ENCODE measurements at regions not wholly inside any gene's neighbourhood (a gene's known extent, or its start where the extent isn't known, plus 50 kb on each side); places are given as distances from the start of the nearest gene placed in this dataset.

GRCh38 chr7:118298771-118299170 lies 74.3 kb downstream of the ANKRD7 start:
- Histone ChIP-seq H3K4me2 (ENCODE audit: low read length, poor library complexity, severe bottlenecking) (no peak overlapping the region), H2BK15ac (ENCODE audit: low read depth, poor library complexity, severe bottlenecking) (no peak overlapping the region), H3K14ac (ENCODE audit: low read length in 2 of 2) (no peak overlapping the region), H4K91ac (ENCODE audit: low read length) (no peak overlapping the region), H3K27me3 (ENCODE audit: control insufficient read depth in 1 of 2, insufficient read depth in 1 of 2, low read length in 2 of 2) (no peaks in the 10 kb centered on the region), H3K79me1 (replicated peaks; ENCODE audit: low read length, poor library complexity, severe bottlenecking) (no peaks in the 10 kb centered on the region), H2AFZ (ENCODE audit: low read depth, low read length) (no peak overlapping the region), H3K4me3 (ENCODE audit: insufficient read depth in 1 of 2, low read depth in 1 of 2, low read length in 2 of 2) (no peak overlapping the region), H3K36me3 (ENCODE audit: control insufficient read depth in 1 of 2, insufficient read depth in 2 of 2, low read depth in 1 of 2, low read length in 2 of 2) (no peaks in the 10 kb centered on the region), H3K18ac (ENCODE audit: low read depth in 1 of 2, low read length in 2 of 2) (no peak overlapping the region), H4K8ac (ENCODE audit: low read length) (no peak overlapping the region), H2AK5ac (ENCODE audit: low read length, severe bottlenecking) (no peak overlapping the region), H3K4me1 (ENCODE audit: control insufficient read depth, insufficient read depth, low read depth, low read length) (no peaks in the 10 kb centered on the region), H2BK12ac (ENCODE audit: low read length in 2 of 2) (no peak overlapping the region), H3K4ac (ENCODE audit: low read depth in 1 of 2, low read length in 2 of 2) (no peak overlapping the region), H3K27ac (ENCODE audit: low read length, poor library complexity, severe bottlenecking) (no peak overlapping the region), H2BK5ac (ENCODE audit: low read depth, low read length, poor library complexity, severe bottlenecking) (no peak overlapping the region), H3K9me3 (ENCODE audit: control insufficient read depth, low read length) (no peaks in the 10 kb centered on the region), H2BK120ac (ENCODE audit: low read depth, low read length) (no peak overlapping the region), H3K23ac (ENCODE audit: low read length in 2 of 2) (no peak overlapping the region), H3K9ac (ENCODE audit: low read length) (no peak overlapping the region)
- no peak for DNase-seq

- Histone ChIP-seq H3K4me3 (ENCODE audit: insufficient read depth in 1 of 2, low read depth in 1 of 2, low read length in 2 of 2) (no peak overlapping the region), H3K14ac (ENCODE audit: low read length in 2 of 2) (no peak overlapping the region), H3K4me1 (ENCODE audit: control insufficient read depth, insufficient read depth, low read depth, low read length) (no peaks in the 10 kb centered on the region), H2BK5ac (ENCODE audit: low read depth, low read length, poor library complexity, severe bottlenecking) (no peak overlapping the region), H3K27me3 (ENCODE audit: control insufficient read depth in 1 of 2, insufficient read depth in 1 of 2, low read length in 2 of 2) (no peaks in the 10 kb centered on the region), H2AFZ (ENCODE audit: low read depth, low read length) (no peak overlapping the region), H2BK15ac (ENCODE audit: low read depth, poor library complexity, severe bottlenecking) (no peak overlapping the region), H2BK12ac (ENCODE audit: low read length in 2 of 2) (no peak overlapping the region), H2AK5ac (ENCODE audit: low read length, severe bottlenecking) (no peak overlapping the region), H3K4ac (ENCODE audit: low read depth in 1 of 2, low read length in 2 of 2) (no peak overlapping the region), H3K9me3 (ENCODE audit: control insufficient read depth, low read length) (no peaks in the 10 kb centered on the region), H3K79me1 (replicated peaks; ENCODE audit: low read length, poor library complexity, severe bottlenecking) (no peaks in the 10 kb centered on the region), H3K27ac (ENCODE audit: low read length, poor library complexity, severe bottlenecking) (no peak overlapping the region), H4K8ac (ENCODE audit: low read length) (no peak overlapping the region), H3K23ac (ENCODE audit: low read length in 2 of 2) (no peak overlapping the region), H4K91ac (ENCODE audit: low read length) (no peak overlapping the region), H3K4me2 (ENCODE audit: low read length, poor library complexity, severe bottlenecking) (no peak overlapping the region), H3K36me3 (ENCODE audit: control insufficient read depth in 1 of 2, insufficient read depth in 2 of 2, low read depth in 1 of 2, low read length in 2 of 2) (no peaks in the 10 kb centered on the region), H3K9ac (ENCODE audit: low read length) (no peak overlapping the region), H2BK120ac (ENCODE audit: low read depth, low read length) (no peak overlapping the region), H3K18ac (ENCODE audit: low read depth in 1 of 2, low read length in 2 of 2) (no peak overlapping the region)
- no peak for DNase-seq
Observed at GRCh38 chr7:118300177-118300576, 75.7 kb downstream of the ANKRD7 start.

- DNase-seq, result no peak
- no peaks in the 10 kb centered on the region for H3K79me1 ChIP-seq (replicated peaks; ENCODE audit: low read length, poor library complexity, severe bottlenecking)
- no peak overlapping the region for H3K18ac ChIP-seq (ENCODE audit: low read depth in 1 of 2, low read length in 2 of 2)
- no peak overlapping the region for H4K91ac ChIP-seq (ENCODE audit: low read length)
- no CpG with 5 or more reads among the region's 2 CpGs for WGBS
- H3K4me2 ChIP-seq (ENCODE audit: low read length, poor library complexity, severe bottlenecking), result no peak overlapping the region
- no peaks in the 10 kb centered on the region for H3K9me3 ChIP-seq (ENCODE audit: control insufficient read depth, low read length)
- H2BK12ac ChIP-seq (ENCODE audit: low read length in 2 of 2), result no peak overlapping the region
- H3K4ac ChIP-seq (ENCODE audit: low read depth in 1 of 2, low read length in 2 of 2), result no peak overlapping the region
- no peak overlapping the region for H2BK5ac ChIP-seq (ENCODE audit: low read depth, low read length, poor library complexity, severe bottlenecking)
- peak overlapping the region in 1 of 2 experiments; percentile 11 for H3K14ac ChIP-seq (ENCODE audit: low read length in 2 of 2)
- no peak overlapping the region for H2BK120ac ChIP-seq (ENCODE audit: low read depth, low read length)
- no peak overlapping the region for H3K9ac ChIP-seq (ENCODE audit: low read length)
- no peak overlapping the region for H3K4me3 ChIP-seq (ENCODE audit: insufficient read depth in 1 of 2, low read depth in 1 of 2, low read length in 2 of 2)
- H3K36me3 ChIP-seq (ENCODE audit: control insufficient read depth in 1 of 2, insufficient read depth in 2 of 2, low read depth in 1 of 2, low read length in 2 of 2), result no peaks in the 10 kb centered on the region
- no peaks in the 10 kb centered on the region for H3K4me1 ChIP-seq (ENCODE audit: control insufficient read depth, insufficient read depth, low read depth, low read length)
- no peaks in the 10 kb centered on the region for H3K27me3 ChIP-seq (ENCODE audit: control insufficient read depth in 1 of 2, insufficient read depth in 1 of 2, low read length in 2 of 2)
- no peak overlapping the region for H3K23ac ChIP-seq (ENCODE audit: low read length in 2 of 2)
- H3K27ac ChIP-seq (ENCODE audit: low read length, poor library complexity, severe bottlenecking), result no peak overlapping the region
- H2AFZ ChIP-seq (ENCODE audit: low read depth, low read length), result no peak overlapping the region
- no peak overlapping the region for H4K8ac ChIP-seq (ENCODE audit: low read length)
- H2AK5ac ChIP-seq (ENCODE audit: low read length, severe bottlenecking), result no peak overlapping the region
- H2BK15ac ChIP-seq (ENCODE audit: low read depth, poor library complexity, severe bottlenecking), result no peak overlapping the region
Observed at GRCh38 chr7:118304100-118304499, 79.6 kb downstream of the ANKRD7 start.

- Histone ChIP-seq H3K4me2 (ENCODE audit: low read length, poor library complexity, severe bottlenecking) (no peak overlapping the region), H3K4me3 (ENCODE audit: insufficient read depth in 1 of 2, low read depth in 1 of 2, low read length in 2 of 2) (no peak overlapping the region), H3K27me3 (ENCODE audit: control insufficient read depth in 1 of 2, insufficient read depth in 1 of 2, low read length in 2 of 2) (no peaks in the 10 kb centered on the region), H2BK15ac (ENCODE audit: low read depth, poor library complexity, severe bottlenecking) (no peak overlapping the region), H3K36me3 (ENCODE audit: control insufficient read depth in 1 of 2, insufficient read depth in 2 of 2, low read depth in 1 of 2, low read length in 2 of 2) (no peaks in the 10 kb centered on the region), H2BK120ac (ENCODE audit: low read depth, low read length) (no peak overlapping the region), H3K27ac (ENCODE audit: low read length, poor library complexity, severe bottlenecking) (no peak overlapping the region), H3K23ac (ENCODE audit: low read length in 2 of 2) (no peak overlapping the region), H4K91ac (ENCODE audit: low read length) (no peak overlapping the region), H2BK5ac (ENCODE audit: low read depth, low read length, poor library complexity, severe bottlenecking) (no peak overlapping the region), H3K9ac (ENCODE audit: low read length) (no peak overlapping the region), H2AK5ac (ENCODE audit: low read length, severe bottlenecking) (no peak overlapping the region), H3K9me3 (ENCODE audit: control insufficient read depth, low read length) (no peaks in the 10 kb centered on the region), H3K4ac (ENCODE audit: low read depth in 1 of 2, low read length in 2 of 2) (no peak overlapping the region), H2AFZ (ENCODE audit: low read depth, low read length) (no peak overlapping the region), H3K14ac (ENCODE audit: low read length in 2 of 2) (no peak overlapping the region), H3K4me1 (ENCODE audit: control insufficient read depth, insufficient read depth, low read depth, low read length) (no peaks in the 10 kb centered on the region), H3K18ac (ENCODE audit: low read depth in 1 of 2, low read length in 2 of 2) (no peak overlapping the region), H4K8ac (ENCODE audit: low read length) (no peak overlapping the region), H2BK12ac (ENCODE audit: low read length in 2 of 2) (no peak overlapping the region), H3K79me1 (replicated peaks; ENCODE audit: low read length, poor library complexity, severe bottlenecking) (no peaks in the 10 kb centered on the region)
- peak; percentile 50 for DNase-seq
- WGBS, result 50% methylated on average over 1 of the region's 1 CpG
Observed at GRCh38 chr7:118305671-118306070, 81.2 kb downstream of the ANKRD7 start.

Data from mesenchymal stem cell (in vitro differentiated cells and primary cell).